HepG2 (cell line): ENCODE measurements at regions not wholly inside any gene's neighbourhood (a gene's known extent, or its start where the extent isn't known, plus 50 kb on each side); places are given as distances from the start of the nearest gene placed in this dataset.

Experiments
- KDM1A ChIP-seq: IDR thresholded peaks from 2 replicates; pipeline ENCODE4 v1.6.1; 2016; ENCODE audit warnings: missing compliant biosample characterization
- YY1 ChIP-seq: IDR thresholded peaks from 2 replicates; pipeline ENCODE4 v1.6.1; 2011; ENCODE audit warnings: low read length, low read depth, moderate library complexity, mild to moderate bottlenecking; ENCODE audit not compliant: insufficient read depth, insufficient replicate concordance

DNA sequence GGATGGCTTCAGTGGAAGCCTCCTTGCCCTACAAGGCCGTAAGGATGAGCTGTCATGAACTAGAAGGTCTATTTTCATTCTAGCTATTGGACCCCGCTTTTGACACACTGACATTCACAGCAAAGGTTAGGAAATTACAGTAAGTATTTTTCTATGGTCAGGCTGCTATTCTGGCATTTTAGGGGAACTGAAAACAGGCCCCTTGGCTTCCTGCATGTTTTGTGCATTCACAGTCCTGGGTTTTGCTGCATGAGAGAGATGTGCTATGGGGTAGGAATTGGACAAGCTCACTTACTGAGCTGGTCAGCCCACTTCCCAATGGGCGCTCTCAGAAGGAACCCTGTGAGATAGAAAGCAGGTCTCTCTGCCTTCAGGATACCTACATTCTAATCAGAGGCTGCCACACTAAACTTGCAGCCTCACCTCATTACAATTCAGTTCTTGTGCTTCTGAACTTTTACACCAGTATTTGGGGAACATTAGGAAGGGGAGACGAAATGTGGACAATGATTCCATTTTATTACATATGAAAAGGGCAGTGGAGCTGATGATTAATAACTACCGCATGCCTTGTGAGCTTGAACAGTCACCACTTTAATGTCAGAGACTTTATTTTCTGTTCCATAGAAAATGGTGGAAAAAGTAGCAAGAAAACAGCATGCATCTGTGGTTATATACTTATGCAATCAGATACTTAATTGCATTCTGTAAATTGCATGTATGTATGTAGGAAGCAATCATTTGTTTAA, 86.6 kb upstream of the TAB2 start:
- TF ChIP-seq KDM1A (CRISPR knock-in tag) (no peak), YY1 (no peak)
